NOMO-1 treated with dmso at 0.1 percent for 144 hours (cell line): ENCODE measurements at regions not wholly inside any gene's neighbourhood (a gene's known extent, or its start where the extent isn't known, plus 50 kb on each side); places are given as distances from the start of the nearest gene placed in this dataset.

Experiments used
- DNase-seq: peaks from one replicate; lab custom pipeline; 2025; ENCODE audit not compliant: unreplicated experiment; lab: John Stamatoyannopoulos, UW

- DNase-seq, result no peak
These were observed 359.3 kb downstream of the IRS1 start for GRCh38 chr2:226440127-226440918.

- peak; percentile 52 for DNase-seq
These were observed 360.3 kb downstream of the IRS1 start for GRCh38 chr2:226439337-226439736.

- no peak for DNase-seq
These were observed 364.5 kb downstream of the IRS1 start for GRCh38 chr2:226435146-226435545.

GRCh38 chr2:226434702-226435101 is 364.9 kb downstream of the IRS1 start:
- DNase-seq, result no peak

GRCh38 chr2:226431288-226431948 is 368.2 kb downstream of the IRS1 start:
- DNase-seq, result no peak

- DNase-seq, result no peak
These were observed 370.1 kb downstream of the IRS1 start for GRCh38 chr2:226429476-226429875.

GRCh38 chr2:226427538-226428307 is 371.9 kb downstream of the IRS1 start:
- no peak for DNase-seq

- no peak for DNase-seq
These were observed 373.3 kb downstream of the IRS1 start for GRCh38 chr2:226426292-226426736.

- DNase-seq, result no peak
These were observed 374.6 kb downstream of the IRS1 start for GRCh38 chr2:226424971-226425370.

GRCh38 chr2:226423498-226423960 is 376.1 kb downstream of the IRS1 start:
- peak; percentile 90 for DNase-seq

GRCh38 chr2:226420646-226421045 is 379.0 kb downstream of the IRS1 start:
- no peak for DNase-seq

GRCh38 chr2:226418521-226418920 is 381.1 kb downstream of the IRS1 start:
- no peak for DNase-seq

GRCh38 chr2:226414335-226414734 is 385.3 kb downstream of the IRS1 start:
- DNase-seq, result no peak

GRCh38 chr2:226413498-226414130 is 386.0 kb downstream of the IRS1 start:
- DNase-seq, result no peak

GRCh38 chr2:226411727-226412360 is 387.8 kb downstream of the IRS1 start:
- DNase-seq, result no peak

- DNase-seq, result no peak
These were observed 388.4 kb downstream of the IRS1 start for GRCh38 chr2:226411205-226411604.

- DNase-seq, result no peak
These were observed 389.3 kb downstream of the IRS1 start for GRCh38 chr2:226410247-226410835.

GRCh38 chr2:226409134-226409533 is 390.5 kb downstream of the IRS1 start:
- DNase-seq, result no peak

- no peak for DNase-seq
These were observed 391.5 kb downstream of the IRS1 start for GRCh38 chr2:226408141-226408540.

- DNase-seq, result no peak
These were observed 392.5 kb downstream of the IRS1 start for GRCh38 chr2:226407135-226407534.
